ENCODE measurements at regions not wholly inside any gene's neighbourhood (a gene's known extent, or its start where the extent isn't known, plus 50 kb on each side); places are given as distances from the start of the nearest gene placed in this dataset.
A peak's percentile ranks its signal among the peaks of the same experiment; 100 is the strongest.

- peaks cover under 1% of the 10 kb centered on the region for H3K4me1 ChIP-seq (ENCODE audit: control insufficient read depth, extremely low read depth, insufficient read depth, low read length)
- H3K79me2 ChIP-seq (ENCODE audit: control insufficient read depth, insufficient read depth, low read length) = peaks cover 29% of the 10 kb centered on the region
- H3K27me3 ChIP-seq (ENCODE audit: control insufficient read depth, insufficient read depth, low read length) = no peaks in the 10 kb centered on the region
- H3K36me3 ChIP-seq (ENCODE audit: control insufficient read depth, insufficient read depth, low read length) = peaks cover 2% of the 10 kb centered on the region
- H3K4me3 ChIP-seq (replicated peaks in 1 of 4; ENCODE audit: control extremely low read depth in 1 of 4, insufficient read depth in 1 of 4, low read depth in 3 of 4, low read length in 4 of 4) = no peak overlapping the region
- H3K9ac ChIP-seq (ENCODE audit: insufficient read depth, low read length) = no peak overlapping the region
- H3K4me2 ChIP-seq (ENCODE audit: extremely low read depth, insufficient read depth, low read length) = no peak overlapping the region
- H4K20me1 ChIP-seq (ENCODE audit: control insufficient read depth, extremely low read depth, insufficient read depth, low read length) = no peaks in the 10 kb centered on the region
- no peaks in the 10 kb centered on the region for H3K9me3 ChIP-seq (ENCODE audit: control insufficient read depth, insufficient read depth, low read depth, low read length)
- no peak for DNase-seq (ENCODE audit: low read depth in 2 of 2)
- TF ChIP-seq EZH2 (IDR thresholded peaks at IDR 0.05; ENCODE audit: low read length, missing control alignments) (no peak), CTCF (conservative IDR thresholded peaks at IDR 0.05 in 1 of 2, IDR thresholded peaks at IDR 0.05 in 1 of 2; ENCODE audit: low read depth in 1 of 2, low read length in 2 of 2) (no peak)
- H3K27ac ChIP-seq (ENCODE audit: insufficient read depth, low read length) = no peak overlapping the region
- no peak overlapping the region for H2AFZ ChIP-seq (ENCODE audit: low read length)
Observed at GRCh38 chr7:131061158-131061557, 266.5 kb upstream of the MKLN1 start.

GRCh38 chr7:131061818-131062217 lies 265.9 kb upstream of the MKLN1 start:
- Histone ChIP-seq H3K27me3 (ENCODE audit: control insufficient read depth, insufficient read depth, low read length) (no peaks in the 10 kb centered on the region), H3K4me1 (ENCODE audit: control insufficient read depth, extremely low read depth, insufficient read depth, low read length) (peaks cover 3% of the 10 kb centered on the region), H3K4me3 (replicated peaks in 1 of 4; ENCODE audit: control extremely low read depth in 1 of 4, insufficient read depth in 1 of 4, low read depth in 3 of 4, low read length in 4 of 4) (no peak overlapping the region), H3K36me3 (ENCODE audit: control insufficient read depth, insufficient read depth, low read length) (peaks cover 2% of the 10 kb centered on the region), H4K20me1 (ENCODE audit: control insufficient read depth, extremely low read depth, insufficient read depth, low read length) (no peaks in the 10 kb centered on the region), H3K9ac (ENCODE audit: insufficient read depth, low read length) (no peak overlapping the region), H3K27ac (ENCODE audit: insufficient read depth, low read length) (no peak overlapping the region), H3K9me3 (ENCODE audit: control insufficient read depth, insufficient read depth, low read depth, low read length) (no peaks in the 10 kb centered on the region), H3K79me2 (ENCODE audit: control insufficient read depth, insufficient read depth, low read length) (peaks cover 32% of the 10 kb centered on the region), H3K4me2 (ENCODE audit: extremely low read depth, insufficient read depth, low read length) (no peak overlapping the region), H2AFZ (ENCODE audit: low read length) (no peak overlapping the region)
- TF ChIP-seq CTCF (conservative IDR thresholded peaks at IDR 0.05 in 1 of 2, IDR thresholded peaks at IDR 0.05 in 1 of 2; ENCODE audit: low read depth in 1 of 2, low read length in 2 of 2) (no peak), EZH2 (IDR thresholded peaks at IDR 0.05; ENCODE audit: low read length, missing control alignments) (no peak)
- no peak for DNase-seq (ENCODE audit: low read depth in 2 of 2)

- no peak overlapping the region for H3K9ac ChIP-seq (ENCODE audit: insufficient read depth, low read length)
- peaks cover 33% of the 10 kb centered on the region for H3K79me2 ChIP-seq (ENCODE audit: control insufficient read depth, insufficient read depth, low read length)
- H3K4me3 ChIP-seq (replicated peaks in 1 of 4; ENCODE audit: control extremely low read depth in 1 of 4, insufficient read depth in 1 of 4, low read depth in 3 of 4, low read length in 4 of 4) = no peak overlapping the region
- no peak overlapping the region for H3K27ac ChIP-seq (ENCODE audit: insufficient read depth, low read length)
- DNase-seq (ENCODE audit: low read depth in 2 of 2) = peak; percentile 28 to 49
- TF ChIP-seq EZH2 (IDR thresholded peaks at IDR 0.05; ENCODE audit: low read length, missing control alignments) = no peak
- no peak for TF ChIP-seq CTCF (conservative IDR thresholded peaks at IDR 0.05 in 1 of 2, IDR thresholded peaks at IDR 0.05 in 1 of 2; ENCODE audit: low read depth in 1 of 2, low read length in 2 of 2)
- H3K27me3 ChIP-seq (ENCODE audit: control insufficient read depth, insufficient read depth, low read length) = no peaks in the 10 kb centered on the region
- no peak overlapping the region for H2AFZ ChIP-seq (ENCODE audit: low read length)
- no peak overlapping the region for H3K4me2 ChIP-seq (ENCODE audit: extremely low read depth, insufficient read depth, low read length)
- no peaks in the 10 kb centered on the region for H4K20me1 ChIP-seq (ENCODE audit: control insufficient read depth, extremely low read depth, insufficient read depth, low read length)
- H3K36me3 ChIP-seq (ENCODE audit: control insufficient read depth, insufficient read depth, low read length) = no peaks in the 10 kb centered on the region
- peaks cover 14% of the 10 kb centered on the region for H3K4me1 ChIP-seq (ENCODE audit: control insufficient read depth, extremely low read depth, insufficient read depth, low read length)
- H3K9me3 ChIP-seq (ENCODE audit: control insufficient read depth, insufficient read depth, low read depth, low read length) = no peaks in the 10 kb centered on the region
Observed at GRCh38 chr7:131066635-131067034, 261.0 kb upstream of the MKLN1 start.
